NOMO-1 treated with DMSO at 0.1 percent for 48 hours (cell line): ENCODE measurements at regions not wholly inside any gene's neighbourhood (a gene's known extent, or its start where the extent isn't known, plus 50 kb on each side); places are given as distances from the start of the nearest gene placed in this dataset.

ENCODE experiments used
- DNase-seq: peaks from one replicate; lab custom pipeline; 2025; ENCODE audit not compliant: unreplicated experiment; lab: John Stamatoyannopoulos, UW

GRCh38 chr9:31071606-31072286 is 1312.7 kb upstream of the ACO1 start:
- DNase-seq, result no peak

- DNase-seq, result no peak
These were observed 1306.3 kb upstream of the ACO1 start for GRCh38 chr9:31078175-31078574.

GRCh38 chr9:31084350-31084749 is 1300.1 kb upstream of the ACO1 start:
- no peak for DNase-seq

GRCh38 chr9:31089549-31090221 is 1294.8 kb upstream of the ACO1 start:
- DNase-seq, result no peak

GRCh38 chr9:31100311-31100710 is 1284.1 kb upstream of the ACO1 start:
- no peak for DNase-seq

- no peak for DNase-seq
These were observed 1280.6 kb upstream of the ACO1 start for GRCh38 chr9:31103836-31104235.

GRCh38 chr9:31104249-31104648 is 1280.2 kb upstream of the ACO1 start:
- no peak for DNase-seq

GRCh38 chr9:31112491-31112890 is 1272.0 kb upstream of the ACO1 start:
- no peak for DNase-seq

GRCh38 chr9:31114346-31114745 is 1270.1 kb upstream of the ACO1 start:
- DNase-seq, result no peak

GRCh38 chr9:31119890-31120454 is 1264.5 kb upstream of the ACO1 start:
- DNase-seq, result no peak

GRCh38 chr9:31124389-31124788 is 1260.1 kb upstream of the ACO1 start:
- no peak for DNase-seq

GRCh38 chr9:31135567-31135966 is 1248.9 kb upstream of the ACO1 start:
- no peak for DNase-seq

- no peak for DNase-seq
These were observed 1247.9 kb upstream of the ACO1 start for GRCh38 chr9:31136524-31136923.

- no peak for DNase-seq
These were observed 1247.0 kb upstream of the ACO1 start for GRCh38 chr9:31137176-31138160.

- no peak for DNase-seq
These were observed 1244.1 kb upstream of the ACO1 start for GRCh38 chr9:31140316-31140715.

- no peak for DNase-seq
These were observed 1242.0 kb upstream of the ACO1 start for GRCh38 chr9:31142456-31142855.

GRCh38 chr9:31144614-31145013 is 1239.8 kb upstream of the ACO1 start:
- no peak for DNase-seq

GRCh38 chr9:31146485-31147166 is 1237.8 kb upstream of the ACO1 start:
- no peak for DNase-seq

GRCh38 chr9:31153250-31153840 is 1231.1 kb upstream of the ACO1 start:
- no peak for DNase-seq

GRCh38 chr9:31166516-31166915 is 1217.9 kb upstream of the ACO1 start:
- DNase-seq, result no peak
